Omental fat pad (tissue), 3 donors: ENCODE measurements at regions not wholly inside any gene's neighbourhood (a gene's known extent, or its start where the extent isn't known, plus 50 kb on each side); places are given as distances from the start of the nearest gene placed in this dataset.

Experiments used
- ATAC-seq: fragments of 150-250 bp; one replicate; pipeline ENCODE4 v1.9.1; 2016; ENCODE audit warnings: mild to moderate bottlenecking, moderate library complexity; ENCODE audit not compliant: low FRiP score
- DNase-seq: peaks from one replicate; pipeline ENCODE4 v3.0.0-alpha.2; 2019; ENCODE audit warnings: low spot score
- TF ChIP-seq, protein P1 (sequence below), 3 donors: fragments of 450-650 bp; IDR thresholded peaks; one replicate each; pipeline ENCODE4 v1.5.1; 2016 to 2017; ENCODE audit warnings: antibody characterized with exemption in 3 of 3, mild to moderate bottlenecking in 3 of 3, moderate library complexity in 2 of 3

DNA sequence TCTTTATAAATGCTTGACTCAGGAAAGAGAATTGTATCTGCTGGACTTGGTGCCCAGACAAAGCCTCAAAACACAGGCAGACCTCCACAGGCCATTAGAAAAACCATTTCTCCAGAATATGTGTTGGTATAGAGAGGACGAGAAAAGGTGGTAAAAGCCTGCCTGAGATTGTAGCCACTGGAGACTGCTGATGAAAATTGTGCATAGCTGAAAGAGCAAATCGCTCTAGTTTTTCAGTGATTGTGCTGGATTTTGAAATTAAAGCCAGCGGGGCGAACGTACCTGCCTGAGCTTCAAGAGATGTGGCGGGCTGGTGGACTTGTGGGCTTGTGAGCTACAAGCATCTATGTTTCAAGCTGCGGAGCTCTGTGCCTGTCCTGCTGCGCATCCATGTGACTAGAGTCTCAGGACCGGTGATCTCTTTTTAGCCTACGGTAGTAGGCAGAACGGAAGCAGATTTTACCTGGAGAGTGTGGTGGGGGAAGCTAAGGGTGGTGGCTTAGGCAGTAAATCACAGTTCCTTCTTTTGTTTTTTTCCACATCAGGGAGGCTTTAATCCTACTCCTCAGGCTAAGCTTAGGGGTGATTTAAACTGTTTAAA, 193.6 kb downstream of the SREK1 start:
- ATAC-seq (no peak), DNase-seq (no peak)
- TF ChIP-seq, protein P1, sequence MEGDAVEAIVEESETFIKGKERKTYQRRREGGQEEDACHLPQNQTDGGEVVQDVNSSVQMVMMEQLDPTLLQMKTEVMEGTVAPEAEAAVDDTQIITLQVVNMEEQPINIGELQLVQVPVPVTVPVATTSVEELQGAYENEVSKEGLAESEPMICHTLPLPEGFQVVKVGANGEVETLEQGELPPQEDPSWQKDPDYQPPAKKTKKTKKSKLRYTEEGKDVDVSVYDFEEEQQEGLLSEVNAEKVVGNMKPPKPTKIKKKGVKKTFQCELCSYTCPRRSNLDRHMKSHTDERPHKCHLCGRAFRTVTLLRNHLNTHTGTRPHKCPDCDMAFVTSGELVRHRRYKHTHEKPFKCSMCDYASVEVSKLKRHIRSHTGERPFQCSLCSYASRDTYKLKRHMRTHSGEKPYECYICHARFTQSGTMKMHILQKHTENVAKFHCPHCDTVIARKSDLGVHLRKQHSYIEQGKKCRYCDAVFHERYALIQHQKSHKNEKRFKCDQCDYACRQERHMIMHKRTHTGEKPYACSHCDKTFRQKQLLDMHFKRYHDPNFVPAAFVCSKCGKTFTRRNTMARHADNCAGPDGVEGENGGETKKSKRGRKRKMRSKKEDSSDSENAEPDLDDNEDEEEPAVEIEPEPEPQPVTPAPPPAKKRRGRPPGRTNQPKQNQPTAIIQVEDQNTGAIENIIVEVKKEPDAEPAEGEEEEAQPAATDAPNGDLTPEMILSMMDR (IDR thresholded peaks at IDR 0.05), result no peak

DNA sequence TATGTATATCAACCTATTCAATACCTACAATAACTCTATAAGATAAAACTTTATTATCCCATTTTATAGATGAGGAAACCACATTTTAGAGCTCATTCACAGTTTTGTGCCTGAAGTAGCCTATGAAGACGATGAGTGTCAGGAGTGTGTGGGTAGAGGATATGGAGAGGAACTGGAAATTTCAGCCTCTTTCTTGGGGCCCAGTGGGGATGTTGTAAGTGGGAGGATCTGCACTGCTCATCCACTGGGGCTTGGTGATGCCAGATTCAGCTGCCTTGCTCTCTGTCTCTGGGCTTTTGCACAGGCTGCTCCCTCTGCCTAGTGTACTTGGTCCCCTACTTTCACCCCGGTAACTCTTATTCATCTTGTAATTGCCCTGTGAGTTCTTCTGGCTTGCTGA, 194.7 kb downstream of the SREK1 start:
- ATAC-seq, result no peak
- no peak for DNase-seq
- TF ChIP-seq, protein P1 (IDR thresholded peaks at IDR 0.05), result no peak

DNA sequence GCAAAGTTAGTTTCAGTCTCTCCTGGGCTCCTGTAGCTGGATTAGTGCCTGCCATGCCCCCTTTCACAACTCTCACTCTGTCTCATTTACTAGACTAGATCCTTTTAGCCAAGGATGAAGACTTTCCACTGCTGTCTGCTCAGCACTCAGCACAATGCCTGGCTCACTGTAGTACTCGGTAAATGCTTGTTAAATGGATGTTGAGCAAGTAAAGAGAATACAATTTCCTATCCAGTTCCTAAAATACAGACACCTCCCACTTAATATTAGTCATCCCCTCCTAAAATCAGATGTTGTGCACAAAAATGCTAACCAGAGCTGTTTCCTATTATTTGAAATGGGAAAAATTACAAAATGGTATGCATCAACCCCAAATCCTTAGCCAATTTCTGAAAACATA, 195.8 kb downstream of the SREK1 start:
- DNase-seq, result no peak
- peak; percentile 38 for ATAC-seq
- TF ChIP-seq, protein P1 (IDR thresholded peaks at IDR 0.05), result no peak

GRCh38 chr5:66340786-66341185, 196.7 kb downstream of the SREK1 start:
- ATAC-seq, result no peak
- DNase-seq, result no peak
- TF ChIP-seq, protein P1 (IDR thresholded peaks at IDR 0.05), result no peak

DNA sequence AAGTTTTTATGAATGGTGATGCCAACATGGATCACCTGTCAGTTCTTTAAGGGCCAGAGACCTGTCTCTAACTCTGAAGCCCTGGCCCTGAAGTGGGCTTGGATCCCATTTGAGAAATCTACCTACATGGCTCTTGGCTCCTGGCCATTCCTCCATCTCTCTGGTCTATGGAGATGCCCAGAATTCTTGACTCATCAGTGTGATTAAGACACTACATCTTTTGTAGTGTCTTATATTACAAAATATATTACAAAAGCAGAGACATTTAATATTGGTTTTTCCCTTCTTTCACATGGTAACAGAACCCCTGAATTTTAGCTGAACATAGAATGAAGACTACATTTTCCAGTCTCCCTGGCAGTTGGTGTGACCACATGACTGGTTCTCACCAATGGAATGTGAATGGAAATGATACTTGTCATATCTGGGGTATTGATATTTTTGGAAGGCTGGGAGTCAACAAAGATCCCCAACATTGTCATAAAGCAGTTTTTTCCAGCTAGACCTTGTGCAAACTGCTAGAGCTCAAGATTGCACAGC, 198.3 kb downstream of the SREK1 start:
- DNase-seq, result no peak
- TF ChIP-seq, protein P1 (IDR thresholded peaks at IDR 0.05), result no peak
- ATAC-seq, result peak; percentile 70

DNA sequence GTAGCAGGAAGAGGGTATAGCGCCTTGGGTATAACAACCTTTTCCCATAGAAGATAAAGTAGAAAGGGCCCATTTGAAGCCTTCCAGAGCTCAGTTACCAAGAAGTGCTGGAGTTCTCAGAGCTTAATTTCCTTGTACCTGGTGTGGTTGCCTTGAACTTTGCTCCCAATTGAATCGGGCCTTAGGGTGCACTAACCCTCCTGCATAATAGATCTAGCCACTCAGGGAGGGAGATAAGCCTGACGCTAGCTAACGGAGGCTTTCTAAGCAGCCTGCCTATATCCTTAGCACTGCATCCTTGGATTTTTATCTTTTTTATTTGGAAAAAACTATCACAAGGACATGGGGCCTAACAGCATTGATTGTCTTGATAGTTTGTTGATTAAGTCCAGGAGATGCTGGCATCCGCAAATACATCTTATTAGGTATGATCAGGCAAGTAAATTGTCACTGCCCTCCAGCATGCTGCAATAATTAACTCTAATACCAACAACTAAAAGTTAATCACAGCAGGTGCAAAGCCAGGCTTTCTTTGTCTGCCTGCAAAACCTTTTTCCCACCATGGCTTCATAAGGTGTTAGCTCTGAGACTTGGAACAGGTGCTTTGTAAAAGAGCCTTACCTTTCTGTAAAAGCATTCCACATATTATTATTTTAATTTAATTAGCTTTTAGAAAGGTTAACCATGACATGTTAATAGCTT, 199.4 kb downstream of the SREK1 start:
- no peak for DNase-seq
- TF ChIP-seq, protein P1 (IDR thresholded peaks at IDR 0.05), result no peak
- ATAC-seq, result no peak

- TF ChIP-seq, protein P1 (IDR thresholded peaks at IDR 0.05), result no peak
- DNase-seq (no peak), ATAC-seq (no peak)
These were observed 200.4 kb downstream of the SREK1 start for GRCh38 chr5:66344544-66344943.
